ENCODE measurements at regions not wholly inside any gene's neighbourhood (a gene's known extent, or its start where the extent isn't known, plus 50 kb on each side); places are given as distances from the start of the nearest gene placed in this dataset.

GRCh38 chr14:87868920-87869319 lies 124.1 kb downstream of the GALC start:
- TF ChIP-seq CTCF (IDR thresholded peaks at IDR 0.05; ENCODE audit: insufficient read depth, low read depth, low read length, missing control alignments), result no peak
- no peak overlapping the region for H3K4me3 ChIP-seq (ENCODE audit: low read depth, low read length)
- no peak for DNase-seq (ENCODE audit: low read depth)

- H3K4me3 ChIP-seq (ENCODE audit: low read depth, low read length), result no peak overlapping the region
- no peak for TF ChIP-seq CTCF (IDR thresholded peaks at IDR 0.05; ENCODE audit: insufficient read depth, low read depth, low read length, missing control alignments)
- DNase-seq (ENCODE audit: low read depth), result no peak
Observed at GRCh38 chr14:87866116-87866515, 126.9 kb downstream of the GALC start.

GRCh38 chr14:87864356-87865270 lies 128.4 kb downstream of the GALC start:
- H3K4me3 ChIP-seq (ENCODE audit: low read depth, low read length), result no peak overlapping the region
- DNase-seq (ENCODE audit: low read depth), result no peak
- no peak for TF ChIP-seq CTCF (IDR thresholded peaks at IDR 0.05; ENCODE audit: insufficient read depth, low read depth, low read length, missing control alignments)

GRCh38 chr14:87863047-87863446 lies 129.9 kb downstream of the GALC start:
- no peak for TF ChIP-seq CTCF (IDR thresholded peaks at IDR 0.05; ENCODE audit: insufficient read depth, low read depth, low read length, missing control alignments)
- H3K4me3 ChIP-seq (ENCODE audit: low read depth, low read length), result no peak overlapping the region
- DNase-seq (ENCODE audit: low read depth), result no peak

- no peak overlapping the region for H3K4me3 ChIP-seq (ENCODE audit: low read depth, low read length)
- no peak for DNase-seq (ENCODE audit: low read depth)
- no peak for TF ChIP-seq CTCF (IDR thresholded peaks at IDR 0.05; ENCODE audit: insufficient read depth, low read depth, low read length, missing control alignments)
Observed at GRCh38 chr14:87852107-87852506, 140.9 kb downstream of the GALC start.

GRCh38 chr14:87851190-87851589 lies 141.8 kb downstream of the GALC start:
- no peak for DNase-seq (ENCODE audit: low read depth)
- TF ChIP-seq CTCF (IDR thresholded peaks at IDR 0.05; ENCODE audit: insufficient read depth, low read depth, low read length, missing control alignments), result no peak
- no peak overlapping the region for H3K4me3 ChIP-seq (ENCODE audit: low read depth, low read length)

Measured in GM12865 (cell line).